AG04450 (cell line): ENCODE measurements at regions not wholly inside any gene's neighbourhood (a gene's known extent, or its start where the extent isn't known, plus 50 kb on each side); places are given as distances from the start of the nearest gene placed in this dataset.

Experiments
- CTCF ChIA-PET: fragments of 300-600, 350-600 bp; formaldehyde crosslinking; extraction: SDS; loops from one replicate; lab custom pipeline; 2022; ENCODE audit warnings: antibody characterized with exemption, inconsistent platforms; lab: Charles Lee
- POLR2A ChIA-PET: fragments of 350-600 bp; formaldehyde crosslinking; extraction: SDS; loops from one replicate; lab custom pipeline; 2021; ENCODE audit warnings: antibody characterized with exemption, inconsistent platforms; lab: Yijun Ruan, JAX
- DNase-seq: peaks from one replicate; pipeline ENCODE4 v3.0.0-alpha.2; 2011; ENCODE audit warnings: low read depth, low spot score
- H3K27ac ChIP-seq: one replicate; pipeline ENCODE4 v1.5.1; 2012; ENCODE audit warnings: low read depth, low read length, control low read depth
- H3K27me3 ChIP-seq: one replicate; pipeline ENCODE4 v1.6.0; 2012; ENCODE audit warnings: low read length; ENCODE audit not compliant: control insufficient read depth, insufficient read depth
- H3K4me3 ChIP-seq: 2 replicates; pipeline ENCODE4 v1.5.1; 2011; ENCODE audit warnings: mild to moderate bottlenecking, low read depth, low read length, control low read depth
- H3K9me3 ChIP-seq: 2 replicates; pipeline ENCODE4 v1.5.1; 2012; ENCODE audit warnings: low read length; ENCODE audit not compliant: control insufficient read depth, insufficient read depth
- CTCF ChIP-seq: IDR thresholded peaks from 2 replicates; pipeline ENCODE4 v1.5.1; 2011; ENCODE audit warnings: low read depth, low read length, control low read depth, inconsistent platforms

- ChIA-PET POLR2A (no interaction called here), CTCF (no interaction called here)
- Histone ChIP-seq H3K27ac (no peak overlapping the region), H3K27me3 (no peaks in the 10 kb centered on the region), H3K4me3 (no peak overlapping the region), H3K9me3 (peaks cover 68% of the 10 kb centered on the region)
- DNase-seq: no peak
- no peak for TF ChIP-seq CTCF
Observed at GRCh38 chr2:239583171-239583878, 182.5 kb upstream of the HDAC4 start.

GRCh38 chr2:239582476-239582875 is 181.7 kb upstream of the HDAC4 start:
- ChIA-PET POLR2A (no interaction called here), CTCF (no interaction called here)
- TF ChIP-seq CTCF: no peak
- Histone ChIP-seq H3K27me3 (no peaks in the 10 kb centered on the region), H3K27ac (no peak overlapping the region), H3K4me3 (no peak overlapping the region), H3K9me3 (peaks cover 68% of the 10 kb centered on the region)
- DNase-seq: no peak

- H3K27me3 ChIP-seq: no peaks in the 10 kb centered on the region
- H3K4me3 ChIP-seq: no peak overlapping the region
- DNase-seq: no peak
- no peak overlapping the region for H3K27ac ChIP-seq
- peaks cover 63% of the 10 kb centered on the region for H3K9me3 ChIP-seq
- ChIA-PET CTCF (no interaction called here), POLR2A (no interaction called here)
- no peak for TF ChIP-seq CTCF
Observed at GRCh38 chr2:239581352-239581901, 180.6 kb upstream of the HDAC4 start.

GRCh38 chr2:239580199-239580527 is 179.3 kb upstream of the HDAC4 start:
- no peaks in the 10 kb centered on the region for H3K27me3 ChIP-seq
- no peak for DNase-seq
- POLR2A ChIA-PET: no interaction called here
- CTCF ChIA-PET: no interaction called here
- no peak overlapping the region for H3K27ac ChIP-seq
- no peak overlapping the region for H3K4me3 ChIP-seq
- peaks cover 68% of the 10 kb centered on the region for H3K9me3 ChIP-seq
- TF ChIP-seq CTCF: no peak

- Histone ChIP-seq H3K9me3 (peaks cover 67% of the 10 kb centered on the region), H3K27ac (no peak overlapping the region), H3K27me3 (no peaks in the 10 kb centered on the region), H3K4me3 (no peak overlapping the region)
- DNase-seq: no peak
- ChIA-PET CTCF (no interaction called here), POLR2A (no interaction called here)
- no peak for TF ChIP-seq CTCF
Observed at GRCh38 chr2:239579524-239580198, 178.8 kb upstream of the HDAC4 start.
